ENCODE measurements at regions not wholly inside any gene's neighbourhood (a gene's known extent, or its start where the extent isn't known, plus 50 kb on each side); places are given as distances from the start of the nearest gene placed in this dataset.

DNA sequence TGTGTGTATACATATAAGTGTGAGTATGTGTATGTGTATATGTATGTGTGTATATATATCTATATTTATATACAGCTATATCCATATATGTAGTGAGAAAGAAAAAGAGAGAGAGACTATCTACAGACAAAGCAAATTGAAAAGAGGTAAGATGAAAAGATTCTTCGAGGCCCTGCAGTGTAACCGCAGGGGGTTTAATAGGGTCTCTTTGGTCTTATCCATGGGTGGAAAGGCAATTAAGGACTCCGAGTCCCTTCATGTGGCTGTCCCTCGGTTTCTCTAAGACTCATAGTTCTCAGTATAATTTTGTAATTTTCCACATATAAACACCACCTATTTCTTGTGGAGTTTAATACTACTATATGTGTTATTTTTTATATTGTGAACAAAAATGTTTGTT lies 50.6 kb upstream of the JAZF1 start:
- no peaks in the 10 kb centered on the region for H3K36me3 ChIP-seq (ENCODE audit: control insufficient read depth, insufficient read depth, low read length)
- no peak for DNase-seq (ENCODE audit: low read depth in 2 of 2)
- H3K79me2 ChIP-seq (ENCODE audit: control insufficient read depth, insufficient read depth, low read length), result no peaks in the 10 kb centered on the region
- H3K9me3 ChIP-seq (ENCODE audit: control insufficient read depth, insufficient read depth, low read depth, low read length), result no peaks in the 10 kb centered on the region
- TF ChIP-seq CTCF (conservative IDR thresholded peaks at IDR 0.05 in 1 of 2, IDR thresholded peaks at IDR 0.05 in 1 of 2; ENCODE audit: low read depth in 1 of 2, low read length in 2 of 2) (no peak), EZH2 (IDR thresholded peaks at IDR 0.05; ENCODE audit: low read length, missing control alignments) (no peak)
- H3K4me2 ChIP-seq (ENCODE audit: extremely low read depth, insufficient read depth, low read length), result no peak overlapping the region
- no peaks in the 10 kb centered on the region for H4K20me1 ChIP-seq (ENCODE audit: control insufficient read depth, extremely low read depth, insufficient read depth, low read length)
- H3K9ac ChIP-seq (ENCODE audit: insufficient read depth, low read length), result no peak overlapping the region
- no peak overlapping the region for H3K27ac ChIP-seq (ENCODE audit: insufficient read depth, low read length)
- H2AFZ ChIP-seq (ENCODE audit: low read length), result no peak overlapping the region
- no peaks in the 10 kb centered on the region for H3K27me3 ChIP-seq (ENCODE audit: control insufficient read depth, insufficient read depth, low read length)
- no peaks in the 10 kb centered on the region for H3K4me1 ChIP-seq (ENCODE audit: control insufficient read depth, extremely low read depth, insufficient read depth, low read length)
- no peak overlapping the region for H3K4me3 ChIP-seq (replicated peaks in 1 of 4; ENCODE audit: control extremely low read depth in 1 of 4, insufficient read depth in 1 of 4, low read depth in 3 of 4, low read length in 4 of 4)

DNA sequence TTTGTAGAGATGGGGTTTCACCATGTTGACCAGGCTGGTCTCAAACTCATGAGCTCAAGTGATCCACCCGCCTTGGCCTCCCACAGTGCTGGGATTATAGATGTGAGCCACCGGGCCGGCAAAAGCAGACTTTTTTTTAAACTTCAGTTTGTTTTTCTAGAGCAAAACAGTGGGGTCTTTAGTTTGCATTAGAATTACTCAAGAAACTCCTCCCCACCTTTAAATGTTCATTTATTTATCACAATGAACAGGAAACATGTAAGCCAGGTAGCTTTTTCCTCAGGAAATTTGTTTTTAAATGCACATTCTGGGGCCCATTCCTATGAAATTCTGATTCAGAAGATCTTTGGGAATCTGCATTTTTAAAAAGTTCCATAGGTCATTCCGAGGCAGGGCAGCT lies 56.0 kb upstream of the JAZF1 start:
- DNase-seq (ENCODE audit: low read depth in 2 of 2), result no peak
- Histone ChIP-seq H3K9ac (ENCODE audit: insufficient read depth, low read length) (no peak overlapping the region), H2AFZ (ENCODE audit: low read length) (no peak overlapping the region), H3K4me3 (replicated peaks in 1 of 4; ENCODE audit: control extremely low read depth in 1 of 4, insufficient read depth in 1 of 4, low read depth in 3 of 4, low read length in 4 of 4) (no peak overlapping the region), H3K79me2 (ENCODE audit: control insufficient read depth, insufficient read depth, low read length) (no peaks in the 10 kb centered on the region), H3K4me2 (ENCODE audit: extremely low read depth, insufficient read depth, low read length) (no peak overlapping the region), H3K9me3 (ENCODE audit: control insufficient read depth, insufficient read depth, low read depth, low read length) (no peaks in the 10 kb centered on the region), H3K27ac (ENCODE audit: insufficient read depth, low read length) (no peak overlapping the region), H3K36me3 (ENCODE audit: control insufficient read depth, insufficient read depth, low read length) (no peaks in the 10 kb centered on the region), H4K20me1 (ENCODE audit: control insufficient read depth, extremely low read depth, insufficient read depth, low read length) (no peaks in the 10 kb centered on the region), H3K4me1 (ENCODE audit: control insufficient read depth, extremely low read depth, insufficient read depth, low read length) (no peaks in the 10 kb centered on the region), H3K27me3 (ENCODE audit: control insufficient read depth, insufficient read depth, low read length) (no peaks in the 10 kb centered on the region)
- TF ChIP-seq CTCF (conservative IDR thresholded peaks at IDR 0.05 in 1 of 2, IDR thresholded peaks at IDR 0.05 in 1 of 2; ENCODE audit: low read depth in 1 of 2, low read length in 2 of 2), result no peak
- TF ChIP-seq EZH2 (IDR thresholded peaks at IDR 0.05; ENCODE audit: low read length, missing control alignments), result no peak

- Histone ChIP-seq H3K79me2 (ENCODE audit: control insufficient read depth, insufficient read depth, low read length) (no peaks in the 10 kb centered on the region), H4K20me1 (ENCODE audit: control insufficient read depth, extremely low read depth, insufficient read depth, low read length) (no peaks in the 10 kb centered on the region), H3K27me3 (ENCODE audit: control insufficient read depth, insufficient read depth, low read length) (no peaks in the 10 kb centered on the region), H3K4me3 (replicated peaks in 1 of 4; ENCODE audit: control extremely low read depth in 1 of 4, insufficient read depth in 1 of 4, low read depth in 3 of 4, low read length in 4 of 4) (no peak overlapping the region), H2AFZ (ENCODE audit: low read length) (no peak overlapping the region), H3K9me3 (ENCODE audit: control insufficient read depth, insufficient read depth, low read depth, low read length) (no peaks in the 10 kb centered on the region), H3K9ac (ENCODE audit: insufficient read depth, low read length) (no peak overlapping the region), H3K36me3 (ENCODE audit: control insufficient read depth, insufficient read depth, low read length) (no peaks in the 10 kb centered on the region), H3K4me2 (ENCODE audit: extremely low read depth, insufficient read depth, low read length) (no peak overlapping the region), H3K4me1 (ENCODE audit: control insufficient read depth, extremely low read depth, insufficient read depth, low read length) (no peaks in the 10 kb centered on the region), H3K27ac (ENCODE audit: insufficient read depth, low read length) (no peak overlapping the region)
- TF ChIP-seq EZH2 (IDR thresholded peaks at IDR 0.05; ENCODE audit: low read length, missing control alignments), result no peak
- no peak for TF ChIP-seq CTCF (conservative IDR thresholded peaks at IDR 0.05 in 1 of 2, IDR thresholded peaks at IDR 0.05 in 1 of 2; ENCODE audit: low read depth in 1 of 2, low read length in 2 of 2)
- DNase-seq (ENCODE audit: low read depth in 2 of 2), result no peak
Observed at GRCh38 chr7:28237363-28237762, 56.8 kb upstream of the JAZF1 start.
